Cardiac fibroblast (primary cell): ENCODE measurements at regions not wholly inside any gene's neighbourhood (a gene's known extent, or its start where the extent isn't known, plus 50 kb on each side); places are given as distances from the start of the nearest gene placed in this dataset.
A peak's percentile ranks its signal among the peaks of the same experiment; 100 is the strongest.
"Not testable (repeated sequence)": the region's sequence is repeated elsewhere in the genome, so short reads cannot be mapped to it uniquely, and the experiment has no call there.

Experiments used
- DNase-seq, 2 donors: peaks; one replicate each; pipeline versions ENCODE4 v3.0.0 to v3.0.0-alpha.2; 2010; ENCODE audit warnings: low read depth in 2 of 2
- H3K4me3 ChIP-seq, 2 donors: replicated peaks in 1 of 2; 1 replicate in 1 of 2; 2 replicates in 1 of 2; pipeline ENCODE4 v1.5.1; 2011; ENCODE audit warnings: low read depth in 2 of 2, low read length in 2 of 2, mild to moderate bottlenecking in 2 of 2, moderate library complexity in 1 of 2
- CTCF ChIP-seq: IDR thresholded peaks from one replicate; pipeline ENCODE4 v1.5.1; 2011; ENCODE audit warnings: low read depth, mild to moderate bottlenecking, low read length, inconsistent platforms

GRCh38 chr12:43198608-43199007 is 353.4 kb downstream of the ADAMTS20 start:
- no peak for DNase-seq
- no peak overlapping the region for H3K4me3 ChIP-seq
- TF ChIP-seq CTCF = no peak

- H3K4me3 ChIP-seq = no peak overlapping the region
- TF ChIP-seq CTCF = no peak
- DNase-seq = no peak
These were observed 355.6 kb downstream of the ADAMTS20 start for GRCh38 chr12:43196268-43196907.

GRCh38 chr12:43193096-43193495 is 358.9 kb downstream of the ADAMTS20 start:
- not testable (repeated sequence) for H3K4me3 ChIP-seq, DNase-seq

- not testable (repeated sequence) for H3K4me3 ChIP-seq
These were observed 359.6 kb downstream of the ADAMTS20 start for GRCh38 chr12:43192442-43192841.

GRCh38 chr12:43180242-43180641 is 371.8 kb downstream of the ADAMTS20 start:
- DNase-seq = no peak
- TF ChIP-seq CTCF = no peak
- no peak overlapping the region for H3K4me3 ChIP-seq

More at GRCh38 chr12:43192442-43192841, 359.6 kb downstream of the ADAMTS20 start:
- not testable (repeated sequence) for DNase-seq

GRCh38 chr12:43179486-43179885 is 372.5 kb downstream of the ADAMTS20 start:
- DNase-seq = peak in 1 of 2 donors; percentile 1
- H3K4me3 ChIP-seq = no peak overlapping the region
- TF ChIP-seq CTCF = no peak

GRCh38 chr12:43177276-43177675 is 374.7 kb downstream of the ADAMTS20 start:
- H3K4me3 ChIP-seq = no peak overlapping the region
- TF ChIP-seq CTCF = no peak
- no peak for DNase-seq

- no peak for TF ChIP-seq CTCF
- no peak for DNase-seq
- no peak overlapping the region for H3K4me3 ChIP-seq
These were observed 382.8 kb downstream of the ADAMTS20 start for GRCh38 chr12:43169115-43169681.
